HUDEP-2 (cell line): ENCODE measurements at regions not wholly inside any gene's neighbourhood (a gene's known extent, or its start where the extent isn't known, plus 50 kb on each side); places are given as distances from the start of the nearest gene placed in this dataset.
"Not testable (repeated sequence)": the region's sequence is repeated elsewhere in the genome, so short reads cannot be mapped to it uniquely, and the experiment has no call there.

Source experiments
- DNase-seq, 76 experiments: peaks; one replicate each; lab custom pipeline; 2025; ENCODE audit not compliant: unreplicated experiment in 76 of 76; lab: John Stamatoyannopoulos, UW

DNA sequence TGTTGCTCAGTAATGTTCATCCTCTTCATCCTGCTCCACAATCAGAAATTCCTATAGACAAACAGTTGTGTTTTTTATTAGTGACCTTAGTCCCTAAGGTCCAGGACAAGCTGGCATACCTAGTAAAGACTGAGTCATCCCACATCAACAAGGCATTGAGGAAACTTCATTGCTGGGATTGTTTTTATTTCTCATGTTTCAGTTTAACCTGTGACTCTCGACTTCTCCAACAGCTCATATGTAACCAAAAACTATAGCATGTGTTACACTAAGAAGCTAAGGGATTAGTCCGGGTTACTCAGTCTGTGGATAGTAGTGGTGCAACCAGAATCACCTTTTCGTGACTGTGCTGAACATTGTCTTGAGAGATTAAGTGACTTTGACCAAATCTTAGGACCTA is 292.1 kb downstream of the RDH14 start:
- no peak for DNase-seq

DNA sequence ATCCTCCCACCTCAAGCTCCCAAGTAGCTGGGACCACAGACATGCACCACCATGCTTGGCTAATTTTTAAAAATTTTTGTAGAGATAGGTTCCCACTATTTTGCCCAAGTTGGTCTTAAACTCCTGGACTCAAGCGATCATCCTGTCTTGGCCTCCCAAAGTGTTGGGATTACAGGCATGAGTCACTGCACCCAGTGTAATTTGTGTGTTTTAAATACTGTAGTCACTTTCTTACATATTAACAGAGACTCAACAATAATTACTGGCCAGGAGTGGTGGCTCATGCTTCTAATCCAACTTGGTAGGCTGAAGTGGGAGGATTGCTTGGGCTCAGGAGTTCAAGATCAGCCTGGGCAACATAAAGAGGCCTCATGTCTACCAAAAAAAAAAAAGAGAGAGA is 293.0 kb downstream of the RDH14 start:
- DNase-seq, result no peak

DNA sequence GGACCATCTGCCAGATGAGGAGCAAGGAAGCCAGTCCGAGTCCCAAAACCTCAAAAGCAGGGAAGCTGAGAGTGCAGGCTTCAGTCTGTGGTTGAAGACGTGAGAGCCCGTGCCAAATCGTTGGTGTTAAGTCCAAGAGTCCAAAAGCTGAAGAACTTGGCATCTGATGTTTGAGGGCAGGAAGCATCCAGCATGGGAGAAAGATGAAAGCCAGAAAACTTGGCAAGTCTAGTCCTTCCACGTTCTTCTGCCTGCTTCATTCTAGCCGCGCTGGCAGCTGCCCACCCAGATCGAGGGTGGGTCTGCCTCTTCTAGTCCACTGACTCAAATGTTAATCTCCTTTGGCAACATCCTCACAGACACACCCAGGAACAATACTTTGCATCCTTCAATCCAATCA is 293.8 kb downstream of the RDH14 start:
- DNase-seq, result not testable (repeated sequence)

- no peak for DNase-seq
Observed at GRCh38 chr2:18265614-18266586, 294.6 kb downstream of the RDH14 start.

GRCh38 chr2:18262601-18263000 is 297.9 kb downstream of the RDH14 start:
- DNase-seq, result no peak

- DNase-seq, result no peak
Observed at GRCh38 chr2:18253686-18254197, 306.7 kb downstream of the RDH14 start.

- DNase-seq, result no peak
Observed at GRCh38 chr2:18251486-18251885, 309.0 kb downstream of the RDH14 start.

DNA sequence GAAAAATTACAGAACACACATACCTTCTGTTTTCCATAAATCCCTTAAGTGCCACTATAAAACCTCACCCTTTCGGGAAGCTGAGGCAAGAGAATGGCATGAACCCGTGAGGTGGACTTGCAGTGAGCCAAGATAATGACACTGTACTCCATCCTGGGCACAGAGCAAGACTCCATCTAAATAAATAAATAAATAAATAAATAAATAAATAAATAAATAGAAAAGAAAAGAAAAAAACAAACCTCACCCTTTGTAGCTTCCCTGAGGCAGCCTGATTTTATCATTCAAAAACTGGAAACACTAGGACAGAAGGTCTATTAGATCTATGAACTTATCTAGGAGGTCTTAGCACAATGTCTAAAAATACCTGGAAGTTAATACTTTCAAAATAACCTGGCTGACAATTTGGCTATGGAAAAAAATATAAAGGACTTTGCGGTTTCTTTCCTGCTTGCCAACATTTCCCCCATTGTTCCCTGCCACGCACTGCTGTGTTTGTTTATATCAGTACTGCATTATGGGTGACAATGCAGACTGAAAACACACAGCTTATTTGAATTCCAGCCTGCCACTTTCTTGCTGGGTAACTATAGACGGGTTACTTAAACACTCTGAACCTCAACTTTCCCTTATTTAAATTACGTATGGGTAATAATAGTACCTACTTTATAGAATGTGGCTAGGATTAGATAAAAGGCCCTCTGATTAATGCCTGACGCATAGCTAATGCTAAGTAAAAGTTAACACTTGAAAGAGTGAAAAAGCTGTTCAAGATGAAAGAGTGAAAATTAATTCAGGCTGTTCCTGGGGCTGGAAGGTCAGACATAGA is 313.0 kb downstream of the RDH14 start:
- no peak for DNase-seq

- no peak for DNase-seq
Observed at GRCh38 chr2:18245375-18245774, 315.1 kb downstream of the RDH14 start.

GRCh38 chr2:18244845-18245244 is 315.6 kb downstream of the RDH14 start:
- no peak for DNase-seq

DNA sequence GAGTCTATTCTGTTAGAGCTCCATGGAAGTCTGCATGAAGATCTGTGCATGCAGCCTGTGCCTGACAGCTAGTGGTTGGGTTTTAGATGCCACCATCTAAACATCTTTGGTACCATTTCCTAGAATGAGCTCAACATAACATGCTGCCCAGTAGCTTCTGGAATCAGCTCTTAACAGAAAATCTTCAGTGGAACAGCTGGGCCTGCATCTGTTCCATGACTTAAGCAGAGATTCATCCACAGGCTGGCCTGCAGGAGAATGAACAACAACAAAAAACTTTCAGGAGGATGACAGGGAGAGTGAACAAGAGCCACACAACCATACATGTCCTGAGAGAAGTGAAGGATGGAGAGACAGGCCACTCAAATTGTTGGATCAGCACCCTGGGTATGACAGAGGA is 316.6 kb downstream of the RDH14 start:
- no peak for DNase-seq

GRCh38 chr2:18242716-18243115 is 317.7 kb downstream of the RDH14 start:
- DNase-seq, result no peak

GRCh38 chr2:18238209-18238608 is 322.2 kb downstream of the RDH14 start:
- no peak for DNase-seq

- no peak for DNase-seq
Observed at GRCh38 chr2:18237298-18237697, 323.2 kb downstream of the RDH14 start.

DNA sequence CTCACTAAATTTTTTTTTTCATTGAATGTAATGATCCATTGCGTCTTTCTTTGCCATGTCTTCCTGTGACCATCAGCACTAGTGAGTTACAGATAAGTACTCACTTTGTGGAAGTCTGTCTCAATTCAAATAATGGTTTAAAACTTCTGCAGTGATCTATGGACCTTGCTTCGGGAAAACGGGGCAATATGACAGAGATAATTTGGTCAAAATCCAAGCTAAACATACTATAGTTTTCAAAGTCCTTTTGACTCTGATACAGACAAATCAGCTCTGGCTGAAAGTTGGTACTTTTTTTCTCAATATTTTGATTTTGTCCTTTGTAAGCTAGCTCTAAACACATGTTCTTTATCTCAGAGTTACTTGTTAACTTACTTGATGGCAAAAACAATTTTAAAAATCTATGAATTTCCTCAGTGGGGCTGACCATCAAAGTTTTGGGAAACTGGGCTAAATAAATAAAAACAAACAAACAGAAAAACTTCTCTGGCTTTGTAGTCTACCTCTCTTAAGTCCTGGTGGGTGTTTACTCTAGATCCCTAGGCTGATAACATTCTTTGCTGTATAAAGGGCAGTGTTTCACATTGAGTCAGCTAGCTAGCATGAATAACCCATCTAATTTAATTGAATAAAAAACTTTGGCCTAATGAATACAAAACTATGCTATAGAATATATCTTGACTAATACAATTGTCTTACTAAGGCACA is 327.6 kb downstream of the RDH14 start:
- DNase-seq, result no peak

DNA sequence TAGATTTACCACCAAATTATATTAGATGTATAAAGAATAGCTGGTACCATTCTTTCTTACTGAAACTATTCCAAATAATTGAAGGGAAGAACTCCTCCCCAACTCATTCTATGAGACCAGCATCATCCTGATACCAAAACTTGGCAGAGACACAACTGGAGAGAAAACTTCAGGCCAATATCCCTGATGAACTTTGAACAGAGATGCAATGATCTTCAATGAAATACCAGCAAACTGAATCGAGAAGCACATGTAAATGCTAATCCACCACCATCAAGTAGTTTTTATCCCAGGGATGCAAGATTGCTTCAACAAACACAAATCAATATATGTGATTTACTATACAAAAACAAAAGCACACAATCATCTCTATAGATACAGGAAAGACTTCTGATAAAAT is 329.8 kb downstream of the RDH14 start:
- DNase-seq, result no peak

GRCh38 chr2:18219676-18220075 is 340.8 kb downstream of the RDH14 start:
- DNase-seq, result no peak

DNA sequence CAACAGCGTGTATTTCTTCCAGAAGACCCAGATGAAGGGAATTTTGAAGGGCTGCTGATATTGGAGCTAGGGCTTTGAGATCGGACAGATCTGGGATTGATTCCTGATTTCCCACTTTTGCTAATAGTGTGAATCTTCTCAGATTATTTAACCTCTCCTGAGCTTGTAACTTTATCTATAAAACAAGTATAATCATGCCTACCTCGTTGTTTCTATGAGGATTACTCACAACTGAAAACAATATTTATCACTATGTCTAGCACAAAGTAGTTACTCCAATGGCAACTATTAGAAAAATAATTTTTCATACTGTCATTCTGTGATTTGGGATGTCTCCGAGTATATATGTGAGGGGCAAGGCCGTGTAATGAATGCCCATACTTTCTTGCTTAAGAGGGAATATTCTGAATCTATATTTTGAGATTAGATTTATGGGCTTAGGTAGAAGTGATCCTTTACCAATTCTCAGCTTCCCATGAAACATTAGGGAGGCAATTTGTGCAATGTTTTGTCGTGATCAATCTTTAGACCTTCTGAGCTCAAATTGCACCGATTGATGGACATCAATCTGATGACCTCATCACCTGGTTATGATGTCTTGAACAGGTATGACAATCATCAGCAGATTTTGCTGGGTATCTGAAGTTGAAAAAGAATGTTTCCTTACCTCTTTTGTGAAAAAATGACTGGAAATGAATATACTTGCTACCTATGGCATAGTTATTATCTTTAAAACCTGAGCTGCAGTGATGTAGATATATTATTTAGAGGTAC is 339.9 kb downstream of the KCNS3 start:
- no peak for DNase-seq

DNA sequence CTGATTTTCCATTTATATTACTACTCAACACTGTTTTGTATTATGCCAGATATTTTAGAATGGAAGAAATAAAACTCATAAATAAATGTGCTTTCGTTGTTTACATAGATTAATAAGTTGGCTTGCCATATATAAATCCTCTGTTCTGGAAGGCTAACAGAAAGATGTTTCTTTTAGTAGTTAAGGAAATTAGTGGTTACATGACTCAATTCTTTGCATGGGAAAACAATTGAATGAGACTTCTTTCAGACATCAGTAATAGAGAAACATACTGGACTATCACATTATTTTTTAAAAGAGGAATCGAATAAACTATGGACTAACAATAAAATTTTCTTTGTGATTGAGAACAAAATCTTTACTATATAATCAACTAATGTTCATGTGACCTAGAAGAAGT is 336.5 kb downstream of the KCNS3 start:
- DNase-seq, result no peak

DNA sequence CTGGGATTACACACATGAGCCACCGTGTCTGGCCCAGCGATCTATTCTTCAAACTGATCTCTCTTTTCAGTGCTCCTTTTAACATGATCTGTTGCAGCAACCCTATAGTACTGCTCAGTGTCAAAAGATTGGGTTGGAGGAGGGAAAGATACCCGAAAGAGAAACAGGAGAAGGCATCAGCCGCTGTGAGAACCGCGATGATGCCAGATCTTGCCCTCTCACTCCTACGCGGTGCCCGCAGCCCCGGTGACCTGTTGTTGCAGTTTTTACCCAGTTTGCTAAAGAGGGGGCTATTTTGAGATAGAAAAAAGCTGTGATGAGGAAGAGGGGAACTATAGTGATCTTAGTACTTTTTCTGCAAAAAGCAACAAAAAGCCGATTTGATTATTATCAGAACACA is 335.5 kb downstream of the KCNS3 start:
- DNase-seq, result no peak
